B cell (primary cell): ENCODE measurements at regions not wholly inside any gene's neighbourhood (a gene's known extent, or its start where the extent isn't known, plus 50 kb on each side); places are given as distances from the start of the nearest gene placed in this dataset.

Source experiments
- CTCF ChIP-seq: fragments of 200-600 bp; IDR thresholded peaks from one replicate; pipeline ENCODE4 v1.8.0; 2022; ENCODE audit warnings: antibody characterized with exemption, mild to moderate bottlenecking
- EZH2 ChIP-seq: IDR thresholded peaks from 2 replicates; pipeline ENCODE4 v1.6.1; 2012; ENCODE audit warnings: borderline replicate concordance, low read depth, mild to moderate bottlenecking, moderate library complexity, low read length; ENCODE audit not compliant: insufficient read depth, poor library complexity, severe bottlenecking

DNA sequence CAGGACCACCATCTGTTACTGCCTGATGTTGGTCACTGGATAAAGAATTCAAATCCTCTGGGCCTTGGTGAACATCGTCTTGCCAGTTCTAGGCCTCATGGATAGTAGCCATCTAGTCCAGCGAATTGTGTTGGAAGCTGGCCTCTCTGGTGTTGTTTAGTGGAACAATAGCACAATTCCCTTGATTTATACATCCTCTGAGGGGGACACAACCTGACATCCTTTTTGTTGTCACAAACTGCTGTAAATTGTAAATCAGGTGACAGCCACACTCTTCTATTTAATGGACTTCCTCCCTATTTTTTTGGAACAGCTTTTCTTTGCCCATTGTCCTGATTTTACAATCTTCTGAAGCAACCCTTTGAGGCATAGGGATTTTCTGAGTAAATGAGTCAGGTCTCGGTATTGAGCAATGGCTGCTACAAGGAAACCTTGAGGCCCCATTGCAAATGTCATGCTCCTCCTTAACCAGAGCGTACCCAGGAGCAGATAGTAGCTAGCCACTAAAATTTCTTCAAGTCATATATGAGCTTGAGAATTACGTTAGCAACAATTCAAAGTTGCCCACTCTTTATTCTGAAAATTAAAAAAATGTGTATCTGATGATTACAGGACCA is 263.3 kb downstream of the COG6 start:
- TF ChIP-seq CTCF (no peak), EZH2 (no peak)
